Endothelial cell of umbilical vein (primary cell): ENCODE measurements at regions not wholly inside any gene's neighbourhood (a gene's known extent, or its start where the extent isn't known, plus 50 kb on each side); places are given as distances from the start of the nearest gene placed in this dataset.

Experiments used
- BruUV-seq: library from RNA; stranded (reverse); fragments of 400-500 nt; replicated peaks from 2 replicates; lab custom pipeline; 2021; lab: Mats Ljungman, UMichigan
- CTCF ChIA-PET: fragments of 300-600, 350-600 bp; sonication (Branson Sonifier 250); formaldehyde crosslinking; loops from one replicate; lab custom pipeline; 2021; ENCODE audit warnings: antibody characterized with exemption, inconsistent platforms; lab: Charles Lee
- POLR2A ChIA-PET: fragments of 300-600, 350-600 bp; sonication (Branson Sonifier 250); formaldehyde crosslinking; loops from one replicate; lab custom pipeline; 2021; ENCODE audit warnings: antibody characterized with exemption, inconsistent platforms; lab: Charles Lee
- DNase-seq: peaks from one replicate; pipeline ENCODE4 v3.0.0-alpha.2; 2011; ENCODE audit warnings: low read depth, low spot score
- FAIRE-seq: peaks from 2 replicates; lab custom pipeline; 2011; peaks lifted over from hg19 to GRCh38; lab: Jason Lieb, UNC
- H2AFZ ChIP-seq: 2 replicates; pipeline ENCODE4 v1.6.0; 2012; ENCODE audit warnings: low read depth, low read length, control low read depth, inconsistent platforms
- H3K27ac ChIP-seq: 2 replicates; pipeline ENCODE4 v1.5.1; 2011; ENCODE audit warnings: low read depth, mild to moderate bottlenecking, control low read depth, low read length, moderate library complexity; ENCODE audit not compliant: insufficient read depth
- H3K27me3 ChIP-seq, 2 experiments: 2 replicates each; pipeline versions ENCODE4 v1.6.0 to v1.6.1; 2011; ENCODE audit warnings: low read length in 2 of 2, mixed read lengths in 1 of 2; ENCODE audit not compliant: control insufficient read depth in 2 of 2, insufficient read depth in 2 of 2
- H3K36me3 ChIP-seq, 2 experiments: 2 replicates in 1 of 2; 3 replicates in 1 of 2; pipeline ENCODE4 v1.5.1; 2011; ENCODE audit warnings: low read length in 2 of 2, mild to moderate bottlenecking in 1 of 2, moderate library complexity in 1 of 2; ENCODE audit not compliant: control insufficient read depth in 2 of 2, insufficient read depth in 2 of 2; ENCODE audit errors: extremely low read depth in 1 of 2
- H3K4me1 ChIP-seq: 3 replicates; pipeline ENCODE4 v1.5.1; 2011; ENCODE audit warnings: mild to moderate bottlenecking, low read length; ENCODE audit not compliant: control insufficient read depth, insufficient read depth; ENCODE audit errors: extremely low read depth
- H3K4me2 ChIP-seq: 2 replicates; pipeline ENCODE4 v1.6.1; 2011; ENCODE audit warnings: low read length, control low read depth, mixed read lengths; ENCODE audit not compliant: insufficient read depth
- H3K4me3 ChIP-seq, 3 experiments: fragments of 200-600 bp in 1 of 3; sonication (generic), shearing (Covaris generic) in 1 of 3; replicated peaks in 1 of 3; 2 replicates each; pipeline ENCODE4 v1.5.1; 2011 to 2016; ENCODE audit warnings: control low read depth in 3 of 3, low read length in 3 of 3, mild to moderate bottlenecking in 2 of 3, inconsistent platforms in 1 of 3, low read depth in 1 of 3, moderate library complexity in 1 of 3; ENCODE audit not compliant: insufficient read depth in 1 of 3
- H3K79me2 ChIP-seq: 2 replicates; pipeline ENCODE4 v1.6.0; 2012; ENCODE audit warnings: low read length, inconsistent platforms; ENCODE audit not compliant: control insufficient read depth, insufficient read depth
- H3K9ac ChIP-seq: replicated peaks from 2 replicates; pipeline ENCODE3; 2011; ENCODE audit warnings: low read length, control low read depth; ENCODE audit not compliant: insufficient read depth; ENCODE audit errors: extremely low read depth
- H3K9me1 ChIP-seq: replicated peaks from 3 replicates; pipeline ENCODE4 v1.6.0; 2011; ENCODE audit warnings: mild to moderate bottlenecking, low read length; ENCODE audit not compliant: control insufficient read depth, insufficient read depth; ENCODE audit errors: extremely low read depth
- H3K9me3 ChIP-seq: replicated peaks from 2 replicates; pipeline ENCODE4 v1.5.1; 2012; ENCODE audit warnings: low read length, inconsistent platforms; ENCODE audit not compliant: control insufficient read depth, insufficient read depth
- H4K20me1 ChIP-seq: replicated peaks from 2 replicates; pipeline ENCODE3; 2011; ENCODE audit warnings: mild to moderate bottlenecking, low read length; ENCODE audit not compliant: control insufficient read depth, insufficient read depth; ENCODE audit errors: extremely low read depth
- EZH2 ChIP-seq: IDR thresholded peaks from 2 replicates; pipeline ENCODE4 v1.6.1; 2012; ENCODE audit warnings: borderline replicate concordance, low read depth, mild to moderate bottlenecking, moderate library complexity, low read length, inconsistent platforms; ENCODE audit not compliant: severe bottlenecking
- FOS ChIP-seq: IDR thresholded peaks from 2 replicates; pipeline ENCODE4 v1.6.1; 2011; ENCODE audit warnings: mild to moderate bottlenecking, low read length, moderate library complexity, borderline replicate concordance; ENCODE audit not compliant: insufficient read depth
- GATA2 ChIP-seq: IDR thresholded peaks from 2 replicates; pipeline ENCODE4 v1.7.0; 2011; ENCODE audit warnings: low read depth, mild to moderate bottlenecking, moderate library complexity, mixed read lengths, low read length; ENCODE audit not compliant: insufficient read length, insufficient read depth
- JUN ChIP-seq: IDR thresholded peaks from 2 replicates; pipeline ENCODE4 v1.6.1; 2011; ENCODE audit warnings: borderline replicate concordance, low read depth; ENCODE audit not compliant: insufficient read length, insufficient read depth
- MYC ChIP-seq: IDR thresholded peaks from one replicate; pipeline ENCODE4 v1.6.1; 2011; ENCODE audit warnings: mild to moderate bottlenecking, low read depth, low read length
- POLR2A ChIP-seq: IDR thresholded peaks from 2 replicates; pipeline ENCODE4 v1.6.1; 2012; ENCODE audit warnings: low read depth, mild to moderate bottlenecking, control low read depth, low read length
- POLR2AphosphoS5 ChIP-seq: IDR thresholded peaks from 2 replicates; pipeline ENCODE4 v1.6.1; 2012; ENCODE audit warnings: low read depth, mild to moderate bottlenecking, control low read depth, low read length, moderate library complexity; ENCODE audit not compliant: insufficient read depth
- dilution Hi-C: fragments of 300-500 bp; cut with MboI; formaldehyde crosslinking; loops from one replicate; pipeline ENCODE4 v1.15.0; 2019; ENCODE audit warnings: low sequenced_read_pairs; ENCODE audit not compliant: extremely low pct_ligation_motif_present
- intact Hi-C: fragments of 100-400 bp; cut with micrococcal nuclease; formaldehyde crosslinking; loops from one replicate; pipeline ENCODE4 v1.10.0; 2022
- TF ChIP-seq, protein P1 (sequence below), 2 donors: IDR thresholded peaks; 1 replicate in 1 of 2; 2 replicates in 1 of 2; pipeline ENCODE4 v1.5.1; 2011; ENCODE audit warnings: low read length in 2 of 2, mild to moderate bottlenecking in 2 of 2, moderate library complexity in 2 of 2, control low read depth in 1 of 2, inconsistent platforms in 1 of 2, low read depth in 1 of 2; ENCODE audit not compliant: insufficient read depth in 1 of 2; ENCODE audit errors: extremely low read depth in 1 of 2
- TF ChIP-seq, protein P2 (sequence below): IDR thresholded peaks from 2 replicates; pipeline ENCODE4 v1.6.1; 2011; ENCODE audit not compliant: insufficient read depth, insufficient read length

DNA sequence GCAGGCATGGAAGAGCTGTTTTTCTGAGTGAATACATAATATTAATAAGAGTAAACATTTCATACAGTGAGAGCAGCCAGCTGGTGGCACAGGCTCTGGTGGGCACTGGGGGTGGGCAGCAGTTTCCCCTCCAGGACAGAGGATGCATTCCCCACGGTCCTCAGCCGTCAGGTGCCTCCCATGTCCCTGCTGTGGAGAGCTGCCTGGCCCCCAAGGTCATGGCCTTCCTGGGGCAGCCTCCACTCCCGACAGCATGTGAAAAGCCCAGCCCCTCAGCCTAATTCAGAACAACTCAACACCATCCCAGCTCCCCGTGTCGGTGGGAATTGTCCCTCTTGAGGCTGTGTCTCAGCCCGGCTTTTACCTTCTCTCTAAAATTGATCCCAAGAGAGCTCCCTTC, 147.4 kb downstream of the GALR1 start:
- FAIRE-seq: no peak
- TF ChIP-seq GATA2: no peak
- no peak for TF ChIP-seq JUN
- TF ChIP-seq, protein P1, sequence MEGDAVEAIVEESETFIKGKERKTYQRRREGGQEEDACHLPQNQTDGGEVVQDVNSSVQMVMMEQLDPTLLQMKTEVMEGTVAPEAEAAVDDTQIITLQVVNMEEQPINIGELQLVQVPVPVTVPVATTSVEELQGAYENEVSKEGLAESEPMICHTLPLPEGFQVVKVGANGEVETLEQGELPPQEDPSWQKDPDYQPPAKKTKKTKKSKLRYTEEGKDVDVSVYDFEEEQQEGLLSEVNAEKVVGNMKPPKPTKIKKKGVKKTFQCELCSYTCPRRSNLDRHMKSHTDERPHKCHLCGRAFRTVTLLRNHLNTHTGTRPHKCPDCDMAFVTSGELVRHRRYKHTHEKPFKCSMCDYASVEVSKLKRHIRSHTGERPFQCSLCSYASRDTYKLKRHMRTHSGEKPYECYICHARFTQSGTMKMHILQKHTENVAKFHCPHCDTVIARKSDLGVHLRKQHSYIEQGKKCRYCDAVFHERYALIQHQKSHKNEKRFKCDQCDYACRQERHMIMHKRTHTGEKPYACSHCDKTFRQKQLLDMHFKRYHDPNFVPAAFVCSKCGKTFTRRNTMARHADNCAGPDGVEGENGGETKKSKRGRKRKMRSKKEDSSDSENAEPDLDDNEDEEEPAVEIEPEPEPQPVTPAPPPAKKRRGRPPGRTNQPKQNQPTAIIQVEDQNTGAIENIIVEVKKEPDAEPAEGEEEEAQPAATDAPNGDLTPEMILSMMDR (IDR thresholded peaks at IDR 0.05; ENCODE audit: extremely low read depth in 1 of 2, insufficient read depth in 1 of 2, low read depth in 1 of 2, low read length in 2 of 2): no peak
- TF ChIP-seq POLR2A: no peak
- TF ChIP-seq, protein P2, sequence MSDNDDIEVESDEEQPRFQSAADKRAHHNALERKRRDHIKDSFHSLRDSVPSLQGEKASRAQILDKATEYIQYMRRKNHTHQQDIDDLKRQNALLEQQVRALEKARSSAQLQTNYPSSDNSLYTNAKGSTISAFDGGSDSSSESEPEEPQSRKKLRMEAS: no peak
- no peak for TF ChIP-seq POLR2AphosphoS5
- no peak for TF ChIP-seq MYC
- TF ChIP-seq FOS: no peak
- TF ChIP-seq EZH2: no peak
- Histone ChIP-seq H3K27me3 (no peaks in the 10 kb centered on the region), H3K27ac (no peak overlapping the region), H3K36me3 (no peaks in the 10 kb centered on the region), H3K4me3 (no peak overlapping the region), H3K9me3 (peaks cover 10% of the 10 kb centered on the region), H3K9me1 (no peaks in the 10 kb centered on the region), H3K9ac (no peak overlapping the region), H4K20me1 (no peaks in the 10 kb centered on the region), H3K4me1 (no peaks in the 10 kb centered on the region), H3K79me2 (no peaks in the 10 kb centered on the region), H2AFZ (no peak overlapping the region), H3K4me2 (no peak overlapping the region)
- ChIA-PET POLR2A (no interaction called here), CTCF (no interaction called here)
- DNase-seq: no peak
- intact Hi-C loops (no loop called here), dilution Hi-C loops (no loop called here)
- BruUV-seq: no TSS peak
